SK-N-MC (cell line): ENCODE measurements at regions not wholly inside any gene's neighbourhood (a gene's known extent, or its start where the extent isn't known, plus 50 kb on each side); places are given as distances from the start of the nearest gene placed in this dataset.

Experiments used
- FOXP2 ChIP-seq: optimal IDR thresholded peaks from 2 replicates; pipeline ENCODE3; 2011; ENCODE audit warnings: mild to moderate bottlenecking, moderate library complexity; ENCODE audit not compliant: insufficient read depth; ENCODE audit errors: extremely low read length, control extremely low read depth
- POLR2AphosphoS5 ChIP-seq: IDR thresholded peaks from 2 replicates; pipeline ENCODE4 v1.6.1; 2012; ENCODE audit warnings: mild to moderate bottlenecking, low read depth, low read length, borderline replicate concordance

- TF ChIP-seq FOXP2: no peak
- TF ChIP-seq POLR2AphosphoS5: no peak
Observed at GRCh38 chr1:34441259-34442069, 264.8 kb downstream of the C1orf94 start.
